Caco-2 (cell line): ENCODE measurements at regions not wholly inside any gene's neighbourhood (a gene's known extent, or its start where the extent isn't known, plus 50 kb on each side); places are given as distances from the start of the nearest gene placed in this dataset.

Experiments
- BruUV-seq: library from RNA; stranded (reverse); fragments of 400-500 nt; replicated peaks from 2 replicates; lab custom pipeline; 2021; lab: Mats Ljungman, UMichigan
- CTCF ChIA-PET: fragments of 300-600 bp; sonication (Branson Sonifier 250); formaldehyde crosslinking; loops from one replicate; lab custom pipeline; 2022; ENCODE audit warnings: antibody characterized with exemption; lab: Charles Lee
- POLR2A ChIA-PET: fragments of 300-600 bp; sonication (Branson Sonifier 250); formaldehyde crosslinking; loops from one replicate; lab custom pipeline; 2022; ENCODE audit warnings: antibody characterized with exemption; lab: Charles Lee
- DNase-seq, 2 experiments: peaks; one replicate each; pipeline versions ENCODE4 v3.0.0 to v3.0.0-alpha.2; 2020 to 2022
- H3K27me3 ChIP-seq: replicated peaks from 2 replicates; pipeline ENCODE4 v1.6.0; 2011; ENCODE audit warnings: low read length; ENCODE audit not compliant: control insufficient read depth, insufficient read depth
- H3K36me3 ChIP-seq: 2 replicates; pipeline ENCODE4 v1.5.1; 2011; ENCODE audit warnings: low read length; ENCODE audit not compliant: control insufficient read depth, insufficient read depth
- H3K4me1 ChIP-seq: fragments of 250-450 bp; sonication (Bioruptor Pico); 2 replicates; pipeline ENCODE4 v1.5.1; 2020; ENCODE audit warnings: mild to moderate bottlenecking
- H3K4me3 ChIP-seq: 2 replicates; pipeline ENCODE4 v1.5.1; 2011; ENCODE audit warnings: low read depth, mild to moderate bottlenecking, control low read depth, low read length
- H3K9me3 ChIP-seq: fragments of 250-450 bp; sonication (Bioruptor Pico); 2 replicates; pipeline ENCODE4 v1.5.1; 2020; ENCODE audit warnings: mild to moderate bottlenecking, moderate library complexity
- H3K27ac Mint-ChIP-seq: one replicate; pipeline ENCODE4 v1.8.0; 2022; ENCODE audit warnings: mixed read lengths; ENCODE audit not compliant: unreplicated experiment
- H3K27me3 Mint-ChIP-seq: one replicate; pipeline ENCODE4 v1.8.0; 2022; ENCODE audit warnings: mixed read lengths; ENCODE audit not compliant: insufficient read depth, unreplicated experiment
- H3K36me3 Mint-ChIP-seq: one replicate; pipeline ENCODE4 v1.8.0; 2022; ENCODE audit warnings: mild to moderate bottlenecking, mixed read lengths; ENCODE audit not compliant: insufficient read depth, unreplicated experiment
- H3K4me1 Mint-ChIP-seq: one replicate; pipeline ENCODE4 v1.8.0; 2022; ENCODE audit warnings: low read depth, mixed read lengths; ENCODE audit not compliant: unreplicated experiment
- H3K4me3 Mint-ChIP-seq: one replicate; pipeline ENCODE4 v1.8.0; 2022; ENCODE audit warnings: mild to moderate bottlenecking, moderate library complexity, mixed read lengths; ENCODE audit not compliant: unreplicated experiment
- H3K9me3 Mint-ChIP-seq: one replicate; pipeline ENCODE4 v1.8.0; 2022; ENCODE audit warnings: mixed read lengths; ENCODE audit not compliant: unreplicated experiment
- intact Hi-C: fragments of 100-400 bp; cut with micrococcal nuclease; formaldehyde crosslinking; loops from one replicate; pipeline ENCODE4 v1.10.0; 2022; ENCODE audit not compliant: unreplicated experiment
- TF ChIP-seq, protein P1 (sequence below), 2 experiments: fragments of 200-600 bp in 1 of 2; IDR thresholded peaks; 1 replicate in 1 of 2; 2 replicates in 1 of 2; pipeline versions ENCODE4 v1.5.1 to v1.8.0; 2011 to 2022; ENCODE audit warnings: antibody characterized with exemption in 1 of 2, control low read depth in 1 of 2, inconsistent platforms in 1 of 2, low read depth in 1 of 2, low read length in 1 of 2, mild to moderate bottlenecking in 1 of 2, moderate library complexity in 1 of 2; ENCODE audit not compliant: insufficient read depth in 1 of 2, severe bottlenecking in 1 of 2, unreplicated experiment in 1 of 2

DNA sequence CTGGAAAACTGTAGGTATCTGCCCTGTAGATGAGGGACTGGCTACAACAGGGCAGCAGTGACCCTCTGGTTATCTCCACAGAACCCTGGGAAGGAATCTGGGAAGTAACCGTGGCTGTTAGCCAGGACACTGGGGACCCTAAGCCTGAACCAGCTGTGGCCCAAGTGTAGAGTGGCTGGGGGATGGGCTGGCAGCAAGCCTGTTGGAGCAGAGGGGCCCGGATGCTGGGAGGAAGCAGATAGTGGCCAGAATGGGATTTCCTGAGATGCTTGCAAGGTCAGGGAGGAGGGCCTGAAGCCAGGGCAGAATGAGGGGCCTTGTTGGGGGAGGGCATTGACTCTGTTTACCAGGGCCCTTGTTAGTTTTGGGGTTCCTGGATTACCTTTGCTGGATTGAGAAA lies 161.0 kb upstream of the EOLA2 start:
- no peaks in the 10 kb centered on the region for H3K27me3 ChIP-seq
- no peaks in the 10 kb centered on the region for H3K9me3 Mint-ChIP-seq
- H3K27me3 Mint-ChIP-seq: peaks cover 2% of the 10 kb centered on the region
- H3K4me3 ChIP-seq: no peak overlapping the region
- DNase-seq: no peak
- POLR2A ChIA-PET: no interaction called here
- H3K9me3 ChIP-seq: no peaks in the 10 kb centered on the region
- BruUV-seq: no TSS peak
- H3K27ac Mint-ChIP-seq: no peak overlapping the region
- H3K36me3 Mint-ChIP-seq: no peaks in the 10 kb centered on the region
- H3K36me3 ChIP-seq: no peaks in the 10 kb centered on the region
- intact Hi-C loops: no loop called here
- H3K4me1 Mint-ChIP-seq: no peaks in the 10 kb centered on the region
- no peak overlapping the region for H3K4me3 Mint-ChIP-seq
- H3K4me1 ChIP-seq: no peaks in the 10 kb centered on the region
- CTCF ChIA-PET: no interaction called here
- TF ChIP-seq, protein P1, sequence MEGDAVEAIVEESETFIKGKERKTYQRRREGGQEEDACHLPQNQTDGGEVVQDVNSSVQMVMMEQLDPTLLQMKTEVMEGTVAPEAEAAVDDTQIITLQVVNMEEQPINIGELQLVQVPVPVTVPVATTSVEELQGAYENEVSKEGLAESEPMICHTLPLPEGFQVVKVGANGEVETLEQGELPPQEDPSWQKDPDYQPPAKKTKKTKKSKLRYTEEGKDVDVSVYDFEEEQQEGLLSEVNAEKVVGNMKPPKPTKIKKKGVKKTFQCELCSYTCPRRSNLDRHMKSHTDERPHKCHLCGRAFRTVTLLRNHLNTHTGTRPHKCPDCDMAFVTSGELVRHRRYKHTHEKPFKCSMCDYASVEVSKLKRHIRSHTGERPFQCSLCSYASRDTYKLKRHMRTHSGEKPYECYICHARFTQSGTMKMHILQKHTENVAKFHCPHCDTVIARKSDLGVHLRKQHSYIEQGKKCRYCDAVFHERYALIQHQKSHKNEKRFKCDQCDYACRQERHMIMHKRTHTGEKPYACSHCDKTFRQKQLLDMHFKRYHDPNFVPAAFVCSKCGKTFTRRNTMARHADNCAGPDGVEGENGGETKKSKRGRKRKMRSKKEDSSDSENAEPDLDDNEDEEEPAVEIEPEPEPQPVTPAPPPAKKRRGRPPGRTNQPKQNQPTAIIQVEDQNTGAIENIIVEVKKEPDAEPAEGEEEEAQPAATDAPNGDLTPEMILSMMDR (IDR thresholded peaks at IDR 0.05; ENCODE audit: insufficient read depth in 1 of 2, low read depth in 1 of 2, low read length in 1 of 2, severe bottlenecking in 1 of 2, unreplicated experiment in 1 of 2): no peak

DNA sequence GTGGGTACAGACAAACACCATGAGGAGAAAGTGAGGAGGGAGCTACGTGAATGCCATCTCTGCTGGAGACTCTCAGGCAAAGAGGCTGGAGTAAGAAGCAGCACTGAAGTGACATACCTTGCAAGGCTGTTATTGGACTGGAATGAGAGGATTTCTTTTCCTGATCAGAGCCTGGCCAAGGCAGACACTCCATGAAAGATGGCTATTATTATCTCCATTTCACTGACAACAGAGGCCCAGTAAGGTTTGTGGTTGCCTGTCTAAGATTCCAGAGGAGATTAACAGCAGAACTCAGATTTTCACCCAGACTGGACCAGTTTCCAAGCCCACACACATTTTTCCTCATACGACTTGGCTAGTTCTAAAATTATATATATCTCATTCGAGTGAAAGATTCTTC lies 162.0 kb upstream of the EOLA2 start:
- CTCF ChIA-PET: no interaction called here
- Mint-ChIP-seq H3K4me1 (no peaks in the 10 kb centered on the region), H3K9me3 (no peaks in the 10 kb centered on the region), H3K4me3 (no peak overlapping the region), H3K27ac (no peak overlapping the region), H3K36me3 (no peaks in the 10 kb centered on the region), H3K27me3 (peaks cover 2% of the 10 kb centered on the region)
- intact Hi-C loops: no loop called here
- no peaks in the 10 kb centered on the region for H3K36me3 ChIP-seq
- DNase-seq: no peak
- no peaks in the 10 kb centered on the region for H3K4me1 ChIP-seq
- no peaks in the 10 kb centered on the region for H3K27me3 ChIP-seq
- TF ChIP-seq, protein P1 (IDR thresholded peaks at IDR 0.05; ENCODE audit: insufficient read depth in 1 of 2, low read depth in 1 of 2, low read length in 1 of 2, severe bottlenecking in 1 of 2, unreplicated experiment in 1 of 2): no peak
- H3K4me3 ChIP-seq: no peak overlapping the region
- POLR2A ChIA-PET: no interaction called here
- BruUV-seq: no TSS peak
- no peaks in the 10 kb centered on the region for H3K9me3 ChIP-seq

GRCh38 chrX:150118476-150118875 lies 180.2 kb upstream of the EOLA2 start:
- Histone ChIP-seq H3K4me3 (no peak overlapping the region), H3K27me3 (no peaks in the 10 kb centered on the region), H3K9me3 (no peaks in the 10 kb centered on the region), H3K4me1 (no peaks in the 10 kb centered on the region), H3K36me3 (no peaks in the 10 kb centered on the region)
- peaks cover 3% of the 10 kb centered on the region for H3K27me3 Mint-ChIP-seq
- ChIA-PET POLR2A (no interaction called here), CTCF (no interaction called here)
- no peaks in the 10 kb centered on the region for H3K9me3 Mint-ChIP-seq
- H3K4me1 Mint-ChIP-seq: no peaks in the 10 kb centered on the region
- H3K4me3 Mint-ChIP-seq: no peak overlapping the region
- no TSS peak for BruUV-seq
- H3K36me3 Mint-ChIP-seq: no peaks in the 10 kb centered on the region
- TF ChIP-seq, protein P1 (IDR thresholded peaks at IDR 0.05; ENCODE audit: insufficient read depth in 1 of 2, low read depth in 1 of 2, low read length in 1 of 2, severe bottlenecking in 1 of 2, unreplicated experiment in 1 of 2): no peak
- intact Hi-C loops: no loop called here
- no peak overlapping the region for H3K27ac Mint-ChIP-seq
- DNase-seq: no peak
